ENCODE measurements at regions not wholly inside any gene's neighbourhood (a gene's known extent, or its start where the extent isn't known, plus 50 kb on each side); places are given as distances from the start of the nearest gene placed in this dataset.

- TF ChIP-seq EZH2phosphoT487 (IDR thresholded peaks at IDR 0.05; ENCODE audit: insufficient read depth, low read depth) = no peak
- TF ChIP-seq EZH2 (IDR thresholded peaks at IDR 0.05; ENCODE audit: insufficient read depth, poor library complexity, severe bottlenecking) = no peak
Observed at GRCh38 chr2:181340891-181341290, 116.3 kb upstream of the ITGA4 start.

Data from GM23248 (cell line).